GM19035 (cell line): ENCODE measurements at regions not wholly inside any gene's neighbourhood (a gene's known extent, or its start where the extent isn't known, plus 50 kb on each side); places are given as distances from the start of the nearest gene placed in this dataset.

Experiments used
- ATAC-seq: cut with Tn5 transposase; IDR thresholded peaks from one replicate; pipeline ENCODE4 v1.9.1; 2021; ENCODE audit not compliant: unreplicated experiment

DNA sequence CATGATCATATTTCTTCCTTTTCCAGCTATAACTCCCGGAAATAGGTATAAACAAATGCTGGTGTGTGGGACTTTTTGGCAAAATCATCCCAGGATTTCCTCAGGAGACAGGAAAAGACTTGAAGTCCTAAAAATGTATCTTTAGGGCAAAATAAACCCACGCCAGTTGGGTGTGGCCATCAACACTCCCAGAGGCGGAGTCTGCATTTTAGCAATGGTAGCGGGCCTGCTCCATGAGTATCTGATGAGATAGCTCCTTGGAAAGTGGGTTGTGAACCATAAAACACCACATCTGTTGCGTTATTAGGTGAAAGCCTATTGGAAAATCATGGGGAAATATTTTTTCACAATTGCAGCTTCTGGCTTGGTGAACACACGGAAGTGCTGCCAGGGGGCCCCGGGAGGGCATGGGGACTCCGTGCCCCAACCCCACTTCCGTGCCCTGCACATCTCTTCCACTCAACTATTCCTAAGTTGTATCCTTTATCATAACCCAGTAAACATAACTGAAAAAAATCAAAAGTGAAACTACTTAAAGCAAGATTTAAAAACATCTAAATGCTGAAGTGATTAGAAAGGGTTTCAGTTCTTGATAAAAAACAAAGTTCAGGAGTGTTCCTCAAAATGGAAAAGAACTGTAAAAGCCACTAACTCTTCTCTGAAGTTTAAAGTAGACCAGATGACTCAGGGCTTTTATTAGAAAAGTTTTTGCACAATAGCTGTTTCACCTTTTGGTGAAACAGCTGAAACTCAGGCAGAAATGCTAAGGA lies 111.2 kb downstream of the LRRC70 start:
- no peak for ATAC-seq

GRCh38 chr5:62686692-62687091 lies 108.1 kb downstream of the LRRC70 start:
- no peak for ATAC-seq

DNA sequence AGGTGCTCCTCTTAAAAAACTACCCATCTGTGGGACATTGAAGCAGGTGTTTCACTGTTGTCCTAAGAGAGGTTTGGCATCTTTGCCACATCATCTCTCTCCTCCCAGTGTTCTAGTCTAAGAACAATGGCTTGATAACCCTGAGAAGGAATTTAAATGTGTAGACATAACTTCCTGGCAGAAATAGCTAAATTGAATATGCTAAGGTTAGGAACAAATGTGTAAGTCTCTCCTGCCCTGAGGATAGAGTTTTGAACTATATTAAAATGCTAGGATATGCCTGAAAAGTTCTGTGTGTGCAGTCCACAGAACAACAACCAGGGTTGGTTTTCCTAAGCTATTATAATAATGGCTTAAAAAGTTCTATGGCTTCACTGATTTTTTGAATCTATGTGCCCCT lies 106.6 kb downstream of the LRRC70 start:
- ATAC-seq, result no peak

- ATAC-seq, result no peak
Measured at GRCh38 chr5:62684310-62684709, 105.7 kb downstream of the LRRC70 start.

GRCh38 chr5:62682059-62682458 lies 103.4 kb downstream of the LRRC70 start:
- ATAC-seq, result no peak

- no peak for ATAC-seq
Measured at GRCh38 chr5:62681117-62681850, 102.7 kb downstream of the LRRC70 start.

GRCh38 chr5:62680121-62680520 lies 101.5 kb downstream of the LRRC70 start:
- no peak for ATAC-seq
